ENCODE measurements at regions not wholly inside any gene's neighbourhood (a gene's known extent, or its start where the extent isn't known, plus 50 kb on each side); places are given as distances from the start of the nearest gene placed in this dataset.

- H3K27ac ChIP-seq, result no peak overlapping the region
- TF ChIP-seq CTCF (conservative IDR thresholded peaks at IDR 0.05), result no peak
Measured at GRCh38 chr7:50855526-50855925, 72.8 kb upstream of the GRB10 start.

- H3K27ac ChIP-seq, result no peak overlapping the region; the same call in 1 of the 2 replicates
- TF ChIP-seq CTCF (conservative IDR thresholded peaks at IDR 0.05), result no peak
Measured at GRCh38 chr7:50854831-50855230, 72.1 kb upstream of the GRB10 start.

- H3K27ac ChIP-seq, result no peak overlapping the region; the same call in 1 of the 2 replicates
- no peak for TF ChIP-seq CTCF (conservative IDR thresholded peaks at IDR 0.05)
Measured at GRCh38 chr7:50854247-50854646, 71.6 kb upstream of the GRB10 start.

GRCh38 chr7:50853311-50853710 is 70.6 kb upstream of the GRB10 start:
- H3K27ac ChIP-seq, result no peak overlapping the region
- no peak for TF ChIP-seq CTCF (conservative IDR thresholded peaks at IDR 0.05)

GRCh38 chr7:50852901-50853300 is 70.2 kb upstream of the GRB10 start:
- TF ChIP-seq CTCF (conservative IDR thresholded peaks at IDR 0.05), result no peak
- no peak overlapping the region for H3K27ac ChIP-seq

- no peak overlapping the region for H3K27ac ChIP-seq
- TF ChIP-seq CTCF (conservative IDR thresholded peaks at IDR 0.05), result no peak
Measured at GRCh38 chr7:50851891-50852290, 69.2 kb upstream of the GRB10 start.

- TF ChIP-seq CTCF (conservative IDR thresholded peaks at IDR 0.05), result no peak
- H3K27ac ChIP-seq, result no peak overlapping the region
Measured at GRCh38 chr7:50851451-50851850, 68.8 kb upstream of the GRB10 start.

- no peak for TF ChIP-seq CTCF (conservative IDR thresholded peaks at IDR 0.05)
- H3K27ac ChIP-seq, result no peak overlapping the region
Measured at GRCh38 chr7:50849991-50850390, 67.3 kb upstream of the GRB10 start.
